ENCODE measurements at regions not wholly inside any gene's neighbourhood (a gene's known extent, or its start where the extent isn't known, plus 50 kb on each side); places are given as distances from the start of the nearest gene placed in this dataset.

DNA sequence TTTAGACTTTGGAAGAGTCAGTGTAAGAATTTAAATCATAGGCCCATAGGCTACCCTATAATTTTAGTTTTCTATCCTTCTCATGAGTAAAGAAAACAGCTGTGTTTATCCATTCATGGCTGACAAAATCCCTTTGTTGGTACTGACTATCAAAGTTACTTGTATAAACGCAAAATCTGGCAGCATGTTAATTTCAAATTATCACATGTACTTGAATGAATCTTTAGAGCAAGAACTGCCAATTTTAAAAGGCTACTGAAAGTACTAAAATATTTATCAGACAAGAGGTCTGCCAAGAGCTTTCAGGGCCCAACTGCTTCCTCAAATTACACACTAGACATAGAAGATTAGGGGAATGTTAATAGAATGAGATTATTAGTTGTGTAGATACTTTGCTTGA lies 66.6 kb downstream of the MYL12B start:
- DNase-seq (no peak), ATAC-seq (replicated peaks in 1 of 2) (no peak)
- Mint-ChIP-seq H3K9me3 (no peaks in the 10 kb centered on the region), H3K4me3 (no peak overlapping the region), H3K27me3 (ENCODE audit: low read depth) (peaks cover 31% of the 10 kb centered on the region), H3K36me3 (ENCODE audit: insufficient read depth in 2 of 2) (no peaks in the 10 kb centered on the region), H3K4me1 (ENCODE audit: low read depth) (peaks cover 6% of the 10 kb centered on the region), H3K27ac (no peak overlapping the region)

DNA sequence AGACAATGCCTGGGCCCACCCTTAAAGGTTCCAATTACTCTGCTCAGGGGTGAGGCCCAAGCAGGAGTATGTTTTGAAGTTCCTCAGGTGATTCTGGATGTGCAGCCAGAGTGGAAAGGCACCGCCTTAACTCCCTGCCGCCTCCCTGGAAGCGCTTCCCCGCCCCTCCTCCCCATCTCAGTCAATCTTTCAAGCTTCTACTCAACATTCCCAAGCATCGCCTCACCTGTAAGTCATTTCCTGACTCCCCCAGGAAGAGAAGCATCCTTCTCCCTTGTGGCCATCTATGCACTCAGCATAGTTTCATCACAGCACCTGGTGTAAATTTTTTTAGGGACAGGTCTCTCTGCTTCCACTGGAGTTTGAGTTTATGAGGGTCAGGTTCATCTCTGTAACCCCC lies 67.5 kb downstream of the MYL12B start:
- ATAC-seq (replicated peaks in 1 of 2) (no peak), DNase-seq (no peak)
- no peaks in the 10 kb centered on the region for H3K36me3 Mint-ChIP-seq (ENCODE audit: insufficient read depth in 2 of 2)
- H3K4me1 Mint-ChIP-seq (ENCODE audit: low read depth), result no peaks in the 10 kb centered on the region
- H3K27ac Mint-ChIP-seq, result no peak overlapping the region
- no peaks in the 10 kb centered on the region for H3K9me3 Mint-ChIP-seq
- H3K4me3 Mint-ChIP-seq, result no peak overlapping the region
- peaks cover 30% of the 10 kb centered on the region for H3K27me3 Mint-ChIP-seq (ENCODE audit: low read depth)

DNA sequence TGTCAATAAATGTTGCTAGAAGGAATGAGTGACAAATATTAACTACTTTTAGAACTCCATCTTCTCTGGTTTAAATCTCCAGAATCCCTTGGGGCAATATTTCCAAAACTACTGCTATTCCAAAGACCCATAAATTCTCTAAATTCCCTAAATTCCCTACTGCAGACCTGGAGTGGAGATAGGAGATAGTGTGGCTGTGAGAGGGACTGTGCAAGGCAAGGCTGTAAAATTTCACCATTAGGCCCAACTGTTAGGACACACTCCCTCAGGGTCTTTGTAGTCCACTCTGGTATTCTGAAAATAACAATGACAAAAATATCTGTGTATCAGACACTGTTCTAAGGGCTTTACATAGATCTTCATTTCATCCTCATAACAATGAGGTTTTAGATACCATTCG lies 67.9 kb downstream of the MYL12B start:
- Mint-ChIP-seq H3K4me3 (no peak overlapping the region), H3K27ac (no peak overlapping the region)

DNA sequence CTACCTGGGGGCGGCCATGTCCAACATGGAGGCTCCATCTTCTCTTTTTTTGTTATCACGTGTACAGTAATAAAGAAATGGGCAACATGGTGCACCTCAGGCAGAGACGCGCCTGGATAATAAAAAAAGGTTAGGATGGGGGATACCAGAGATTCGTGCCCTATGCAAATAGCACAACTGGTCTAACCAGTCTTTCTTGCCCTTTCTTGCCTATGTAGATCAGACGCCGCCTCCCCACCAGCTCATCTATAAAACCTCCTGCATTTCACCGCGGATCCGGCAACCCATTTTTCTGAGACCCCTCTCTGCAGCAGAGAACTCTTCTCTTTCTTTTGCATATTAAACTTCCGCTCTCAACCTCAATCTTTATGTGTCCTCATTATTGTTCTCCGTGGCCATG lies 68.7 kb downstream of the MYL12B start:
- H3K36me3 Mint-ChIP-seq (ENCODE audit: insufficient read depth in 2 of 2), result no peaks in the 10 kb centered on the region
- H3K9me3 Mint-ChIP-seq, result no peaks in the 10 kb centered on the region
- no peak overlapping the region for H3K4me3 Mint-ChIP-seq
- no peak overlapping the region for H3K27ac Mint-ChIP-seq
- H3K4me1 Mint-ChIP-seq (ENCODE audit: low read depth), result no peaks in the 10 kb centered on the region
- ATAC-seq (replicated peaks in 1 of 2) (no peak), DNase-seq (no peak)
- H3K27me3 Mint-ChIP-seq (ENCODE audit: low read depth), result peaks cover 29% of the 10 kb centered on the region

More for the DNA sequence above, 67.9 kb downstream of the MYL12B start:
- Mint-ChIP-seq H3K9me3 (no peaks in the 10 kb centered on the region), H3K27me3 (ENCODE audit: low read depth) (peaks cover 30% of the 10 kb centered on the region), H3K36me3 (ENCODE audit: insufficient read depth in 2 of 2) (no peaks in the 10 kb centered on the region), H3K4me1 (ENCODE audit: low read depth) (no peaks in the 10 kb centered on the region)
- ATAC-seq (replicated peaks in 1 of 2) (no peak), DNase-seq (no peak)

DNA sequence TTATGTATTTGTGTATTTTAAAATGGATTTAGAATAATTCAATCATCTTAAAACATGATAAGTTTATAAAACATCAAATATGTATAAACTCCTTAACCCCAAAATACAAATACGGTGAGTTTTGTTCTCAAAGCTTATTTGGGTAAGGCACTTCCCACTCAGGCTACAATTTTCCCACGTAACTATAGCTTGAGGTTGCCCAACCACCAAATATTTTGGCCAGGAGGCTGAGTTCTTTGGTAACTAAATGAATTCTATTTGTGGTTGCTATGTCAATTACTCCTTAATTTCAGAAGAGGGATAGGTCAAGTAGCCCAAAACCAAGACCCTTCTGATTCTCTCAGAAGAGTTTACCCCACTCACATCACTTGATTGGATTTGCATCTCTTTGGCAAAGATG lies 70.4 kb downstream of the MYL12B start:
- no peak for DNase-seq
- H3K27ac Mint-ChIP-seq, result no peak overlapping the region
- no peak overlapping the region for H3K4me3 Mint-ChIP-seq
- no peak for ATAC-seq (replicated peaks in 1 of 2)
- H3K27me3 Mint-ChIP-seq (ENCODE audit: low read depth), result peaks cover 14% of the 10 kb centered on the region
- H3K36me3 Mint-ChIP-seq (ENCODE audit: insufficient read depth in 2 of 2), result no peaks in the 10 kb centered on the region
- no peaks in the 10 kb centered on the region for H3K4me1 Mint-ChIP-seq (ENCODE audit: low read depth)
- H3K9me3 Mint-ChIP-seq, result no peaks in the 10 kb centered on the region

DNA sequence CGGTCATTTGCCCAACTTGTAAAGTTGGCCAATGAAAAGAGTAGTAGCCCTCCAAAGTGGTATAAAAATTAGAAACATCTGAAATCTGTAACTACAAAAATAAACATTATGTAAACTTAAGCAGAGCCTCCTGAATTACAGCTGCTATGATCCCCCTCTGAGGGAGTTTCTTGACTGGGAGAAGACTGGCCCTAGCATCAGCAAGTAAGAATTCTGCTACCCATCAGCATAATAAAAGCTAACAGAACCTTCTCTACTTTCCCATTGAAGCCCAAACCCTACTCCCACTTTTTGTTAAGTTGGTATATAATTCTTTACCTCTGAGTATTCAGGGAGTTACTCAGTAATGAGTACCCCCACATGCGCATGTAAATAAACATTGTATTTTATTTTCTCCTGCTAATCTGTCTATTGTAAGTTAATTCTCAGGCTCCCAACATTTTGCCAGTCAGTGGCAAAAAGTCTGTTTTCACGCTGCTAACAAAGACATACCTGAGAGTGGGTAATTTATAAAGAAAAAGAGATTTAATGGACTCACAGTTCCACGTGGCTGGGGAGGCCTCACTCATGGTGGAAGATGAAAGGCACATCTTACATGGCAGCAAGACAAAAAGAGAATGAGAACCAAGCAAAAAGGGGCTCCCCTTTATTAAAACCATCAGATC lies 71.3 kb downstream of the MYL12B start:
- Mint-ChIP-seq H3K4me3 (no peak overlapping the region), H3K27ac (no peak overlapping the region), H3K36me3 (ENCODE audit: insufficient read depth in 2 of 2) (no peaks in the 10 kb centered on the region), H3K9me3 (no peaks in the 10 kb centered on the region), H3K27me3 (ENCODE audit: low read depth) (peaks cover 7% of the 10 kb centered on the region), H3K4me1 (ENCODE audit: low read depth) (no peaks in the 10 kb centered on the region)
- ATAC-seq (replicated peaks in 1 of 2), result no peak
- DNase-seq, result no peak

DNA sequence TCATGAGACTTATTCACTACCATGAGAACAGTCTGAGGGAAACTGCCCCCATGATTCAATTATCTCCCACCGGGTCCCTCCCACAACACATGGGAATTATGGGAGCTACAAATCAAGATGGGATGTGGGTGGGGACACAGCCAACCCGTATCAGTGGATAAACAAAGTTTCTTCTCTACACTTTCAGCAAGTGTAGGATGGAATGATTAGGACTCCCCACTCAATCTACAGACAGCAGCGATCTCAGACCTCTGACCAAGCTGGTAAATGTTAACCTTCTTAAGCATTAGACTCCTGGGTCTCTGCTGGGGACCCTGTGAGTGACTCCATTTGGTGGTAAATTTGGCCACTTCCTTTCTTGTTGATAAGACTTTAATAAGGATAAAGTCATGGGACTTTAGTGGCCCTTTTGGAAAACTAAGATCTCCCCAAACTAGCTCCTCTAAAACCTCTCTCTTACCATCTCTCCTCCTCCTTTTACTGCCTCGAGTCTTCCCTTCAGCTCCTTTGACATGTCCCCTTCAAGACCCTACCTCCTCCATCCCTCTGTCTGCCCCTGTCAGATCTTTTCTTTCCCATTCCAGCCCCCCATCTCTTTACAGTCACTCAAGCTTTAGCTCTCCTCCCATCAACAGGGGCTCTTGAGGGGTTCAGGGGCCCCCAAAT lies 71.9 kb downstream of the MYL12B start:
- no peaks in the 10 kb centered on the region for H3K4me1 Mint-ChIP-seq (ENCODE audit: low read depth)
- peaks cover 7% of the 10 kb centered on the region for H3K27me3 Mint-ChIP-seq (ENCODE audit: low read depth)
- H3K4me3 Mint-ChIP-seq, result no peak overlapping the region
- H3K36me3 Mint-ChIP-seq (ENCODE audit: insufficient read depth in 2 of 2), result no peaks in the 10 kb centered on the region
- no peak overlapping the region for H3K27ac Mint-ChIP-seq
- H3K9me3 Mint-ChIP-seq, result no peaks in the 10 kb centered on the region
- ATAC-seq (replicated peaks in 1 of 2) (no peak), DNase-seq (no peak)

DNA sequence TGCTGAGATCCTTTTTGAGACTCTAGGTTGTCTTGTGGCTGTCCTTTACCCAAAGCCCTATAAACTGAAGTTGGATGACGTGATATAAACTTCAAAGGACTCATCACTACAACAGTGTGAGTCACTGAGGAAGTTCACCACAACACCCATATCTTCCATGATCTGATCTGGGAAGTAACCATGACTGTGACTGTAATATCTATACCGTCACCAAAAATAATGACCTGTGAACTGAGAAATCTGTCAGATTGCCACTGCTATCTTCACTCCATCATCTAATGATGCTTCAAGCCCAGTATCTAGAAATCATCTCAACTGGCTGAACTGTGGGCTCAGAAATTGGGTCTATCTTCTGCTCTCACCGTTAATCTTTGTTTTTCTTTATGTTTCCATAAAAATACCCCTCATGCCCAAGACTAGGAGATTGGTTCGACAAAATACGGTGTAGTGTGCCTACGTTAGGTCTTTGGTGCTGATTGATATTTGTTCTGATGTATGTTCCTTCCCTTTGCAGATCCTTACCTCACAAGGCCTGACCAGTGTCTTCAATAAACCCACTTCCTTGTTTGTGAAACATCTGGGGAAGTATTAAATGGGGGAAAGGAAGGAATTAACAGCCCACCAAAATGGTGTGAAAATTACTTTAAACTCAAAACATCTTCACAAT lies 78.2 kb downstream of the MYL12B start:
- Mint-ChIP-seq H3K36me3 (ENCODE audit: insufficient read depth in 2 of 2) (peaks cover 3% of the 10 kb centered on the region in 2 donors), H3K9me3 (peaks cover 3 to 5% of the 10 kb centered on the region in 2 donors), H3K4me3 (peak overlapping the region in 1 of 2 donors; percentile 7), H3K27ac (no peak overlapping the region), H3K27me3 (ENCODE audit: low read depth) (no peaks in the 10 kb centered on the region), H3K4me1 (ENCODE audit: low read depth) (peaks cover 14% of the 10 kb centered on the region)
- ATAC-seq (replicated peaks in 1 of 2), result peak; percentile 97 to 98
- DNase-seq, result peak in 1 of 2 donors; percentile 12

DNA sequence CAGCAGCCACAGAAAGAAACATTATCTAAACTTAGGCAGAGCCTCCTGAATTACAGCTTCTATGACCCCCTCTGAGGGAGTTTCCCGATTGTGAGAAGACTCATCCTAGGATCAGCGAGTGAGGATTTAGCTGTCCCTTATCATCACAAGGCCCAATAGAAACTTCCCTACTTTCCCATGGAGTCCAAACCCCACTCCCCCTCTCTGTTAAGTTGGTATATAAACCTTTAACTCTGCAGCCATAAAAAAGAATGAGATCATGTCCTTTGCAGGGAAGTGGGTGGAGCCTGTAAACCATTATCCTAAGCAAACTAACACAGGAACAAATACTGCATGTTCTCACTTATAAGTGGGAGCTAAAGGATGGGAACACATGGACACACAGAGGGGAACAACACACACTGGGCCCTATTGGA lies 78.8 kb downstream of the MYL12B start:
- H3K27ac Mint-ChIP-seq, result no peak overlapping the region
- ATAC-seq (replicated peaks in 1 of 2), result no peak
- peaks cover 4% of the 10 kb centered on the region for H3K27me3 Mint-ChIP-seq (ENCODE audit: low read depth)
- DNase-seq, result no peak
- peaks cover 3 to 5% of the 10 kb centered on the region in 2 donors for H3K9me3 Mint-ChIP-seq
- H3K4me3 Mint-ChIP-seq, result no peak overlapping the region
- H3K36me3 Mint-ChIP-seq (ENCODE audit: insufficient read depth in 2 of 2), result peaks cover 3% of the 10 kb centered on the region in 2 donors
- peaks cover 14% of the 10 kb centered on the region for H3K4me1 Mint-ChIP-seq (ENCODE audit: low read depth)

DNA sequence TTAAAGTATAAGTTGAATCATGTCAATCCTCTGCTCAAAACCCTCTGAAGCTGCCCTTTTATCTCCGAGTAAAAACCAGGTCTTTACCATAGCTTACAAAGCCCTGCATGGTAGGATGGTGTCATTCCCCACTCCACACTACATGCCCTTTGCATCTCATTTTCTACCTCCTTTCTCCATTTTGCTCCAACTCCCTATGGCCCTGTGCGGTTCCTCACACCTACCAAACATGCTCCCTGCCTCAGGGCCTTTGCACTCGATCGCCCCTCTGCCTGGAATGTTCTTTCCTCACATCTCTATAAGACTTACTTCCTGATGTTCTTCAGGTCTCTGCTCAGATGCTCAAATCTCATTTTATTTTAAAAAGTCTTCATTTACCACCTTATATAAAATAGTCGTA lies 80.7 kb downstream of the MYL12B start:
- Mint-ChIP-seq H3K27me3 (ENCODE audit: low read depth) (peaks cover 4% of the 10 kb centered on the region), H3K36me3 (ENCODE audit: insufficient read depth in 2 of 2) (peaks cover 3% of the 10 kb centered on the region in 2 donors), H3K9me3 (peaks cover 3 to 5% of the 10 kb centered on the region in 2 donors), H3K27ac (no peak overlapping the region), H3K4me1 (ENCODE audit: low read depth) (peaks cover 14% of the 10 kb centered on the region), H3K4me3 (no peak overlapping the region)
- ATAC-seq (replicated peaks in 1 of 2) (no peak), DNase-seq (no peak)

DNA sequence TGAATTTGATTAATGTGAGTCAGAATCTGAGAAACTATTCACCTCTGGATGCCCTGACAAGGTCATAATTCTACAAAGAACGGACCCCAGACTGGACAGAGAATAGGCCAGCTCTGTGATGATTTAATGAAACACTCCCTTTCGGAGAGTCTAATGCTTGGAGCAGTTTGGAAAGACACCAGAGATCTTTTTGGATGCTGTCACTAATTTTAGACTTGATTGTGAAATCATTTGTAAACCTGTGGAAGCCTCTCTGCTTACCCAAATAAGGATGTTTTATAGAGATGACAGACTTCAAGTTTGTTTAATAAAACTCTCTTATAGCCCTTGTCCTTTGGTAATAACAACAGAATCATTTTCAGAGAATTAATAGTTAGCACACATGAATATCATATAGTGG lies 83.5 kb downstream of the MYL12B start:
- Mint-ChIP-seq H3K36me3 (ENCODE audit: insufficient read depth in 2 of 2) (peaks cover 2 to 3% of the 10 kb centered on the region in 2 donors), H3K27ac (no peak overlapping the region), H3K9me3 (peaks cover 1 to 3% of the 10 kb centered on the region in 2 donors), H3K27me3 (ENCODE audit: low read depth) (peaks cover 4% of the 10 kb centered on the region), H3K4me1 (ENCODE audit: low read depth) (peaks cover 4% of the 10 kb centered on the region), H3K4me3 (no peak overlapping the region)
- ATAC-seq (replicated peaks in 1 of 2), result no peak
- no peak for DNase-seq

DNA sequence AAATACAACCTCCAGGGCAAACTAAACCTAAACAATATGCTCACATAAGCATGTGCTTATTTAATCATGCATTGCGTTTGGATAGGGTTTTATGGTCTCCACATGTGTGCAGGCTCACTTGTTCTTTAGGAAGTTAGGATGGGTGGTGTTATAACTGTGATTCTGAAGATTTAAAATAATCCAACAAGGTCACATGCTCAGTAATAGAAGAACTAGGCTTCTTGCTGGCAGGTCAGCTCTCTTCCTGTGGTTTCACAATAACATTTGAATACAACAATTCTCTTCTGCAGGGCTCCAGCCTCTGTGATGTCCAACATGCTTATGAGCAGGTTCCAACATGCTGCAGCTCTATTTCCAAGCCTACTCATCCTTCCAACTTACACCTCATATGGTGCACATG lies 84.0 kb downstream of the MYL12B start:
- Mint-ChIP-seq H3K36me3 (ENCODE audit: insufficient read depth in 2 of 2) (peaks cover 2 to 3% of the 10 kb centered on the region in 2 donors), H3K27me3 (ENCODE audit: low read depth) (peaks cover 4% of the 10 kb centered on the region), H3K4me3 (no peak overlapping the region), H3K9me3 (peaks cover 1 to 3% of the 10 kb centered on the region in 2 donors), H3K4me1 (ENCODE audit: low read depth) (no peaks in the 10 kb centered on the region), H3K27ac (no peak overlapping the region)
- DNase-seq (no peak), ATAC-seq (replicated peaks in 1 of 2) (no peak)

DNA sequence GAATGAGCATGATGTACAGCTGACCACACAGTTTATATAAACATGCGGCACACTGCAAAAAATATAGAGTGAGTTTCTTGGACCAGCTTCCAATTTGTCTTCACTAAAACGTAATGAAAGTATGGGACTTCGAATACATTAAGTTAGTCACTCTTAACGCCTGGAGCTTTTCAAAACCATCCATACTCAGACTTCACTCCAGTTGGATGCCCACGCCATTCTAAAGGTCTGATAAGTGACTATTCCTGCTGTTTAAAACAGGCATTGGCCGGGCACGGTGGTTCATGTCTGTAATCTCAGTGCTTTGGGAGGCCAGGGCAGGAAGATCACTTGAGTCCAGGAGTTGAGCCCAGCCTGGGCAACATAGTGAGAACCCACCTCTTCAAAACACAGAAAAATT lies 84.6 kb downstream of the MYL12B start:
- no peak for DNase-seq
- H3K36me3 Mint-ChIP-seq (ENCODE audit: insufficient read depth in 2 of 2), result peaks cover 2 to 3% of the 10 kb centered on the region in 2 donors
- H3K9me3 Mint-ChIP-seq, result peaks cover 1 to 3% of the 10 kb centered on the region in 2 donors
- no peak overlapping the region for H3K4me3 Mint-ChIP-seq
- H3K27me3 Mint-ChIP-seq (ENCODE audit: low read depth), result peaks cover 4% of the 10 kb centered on the region
- no peak overlapping the region for H3K27ac Mint-ChIP-seq
- no peaks in the 10 kb centered on the region for H3K4me1 Mint-ChIP-seq (ENCODE audit: low read depth)
- no peak for ATAC-seq (replicated peaks in 1 of 2)
